Activated B cell treated with CpG ODN at 0.5 μM for 24 hours (primary cell): ENCODE measurements at regions not wholly inside any gene's neighbourhood (a gene's known extent, or its start where the extent isn't known, plus 50 kb on each side); places are given as distances from the start of the nearest gene placed in this dataset.

Experiments used
- ATAC-seq: fragments of 200-7000 bp; cut with Tn5 transposase; one replicate; pipeline ENCODE4 v1.10.0; 2021; ENCODE audit warnings: low read depth, mild to moderate bottlenecking, moderate library complexity
- CTCF ChIA-PET: fragments of 350-600 bp; sonication (Branson Sonifier 250); formaldehyde crosslinking; loops from one replicate; lab custom pipeline; 2021; ENCODE audit warnings: antibody characterized with exemption; lab: Charles Lee
- POLR2A ChIA-PET: fragments of 350-600 bp; sonication (Branson Sonifier 250); formaldehyde crosslinking; loops from one replicate; lab custom pipeline; 2021; ENCODE audit warnings: antibody characterized with exemption; lab: Charles Lee
- DNase-seq: peaks from one replicate; pipeline ENCODE4 v3.0.0; 2022
- H3K27ac Mint-ChIP-seq: one replicate; pipeline ENCODE4 v1.8.0; 2020; ENCODE audit warnings: mixed read lengths
- H3K27me3 Mint-ChIP-seq: one replicate; pipeline ENCODE4 v1.8.0; 2021; ENCODE audit warnings: mixed read lengths
- H3K36me3 Mint-ChIP-seq: one replicate; pipeline ENCODE4 v1.8.0; 2021; ENCODE audit warnings: low read depth, mixed read lengths
- H3K4me1 Mint-ChIP-seq: one replicate; pipeline ENCODE4 v1.8.0; 2021; ENCODE audit warnings: mixed read lengths
- H3K4me3 Mint-ChIP-seq: one replicate; pipeline ENCODE4 v1.8.0; 2020; ENCODE audit warnings: mild to moderate bottlenecking, mixed read lengths
- H3K9me3 Mint-ChIP-seq: one replicate; pipeline ENCODE4 v1.8.0; 2020; ENCODE audit warnings: mixed read lengths
- intact Hi-C: fragments of 100-400 bp; cut with micrococcal nuclease; formaldehyde crosslinking; loops from one replicate; pipeline ENCODE4 v1.15.1; 2024
- TF ChIP-seq, protein P1 (sequence below): fragments of 200-600 bp; IDR thresholded peaks from one replicate; pipeline ENCODE4 v1.8.0; 2022; ENCODE audit warnings: antibody characterized with exemption, mild to moderate bottlenecking

DNA sequence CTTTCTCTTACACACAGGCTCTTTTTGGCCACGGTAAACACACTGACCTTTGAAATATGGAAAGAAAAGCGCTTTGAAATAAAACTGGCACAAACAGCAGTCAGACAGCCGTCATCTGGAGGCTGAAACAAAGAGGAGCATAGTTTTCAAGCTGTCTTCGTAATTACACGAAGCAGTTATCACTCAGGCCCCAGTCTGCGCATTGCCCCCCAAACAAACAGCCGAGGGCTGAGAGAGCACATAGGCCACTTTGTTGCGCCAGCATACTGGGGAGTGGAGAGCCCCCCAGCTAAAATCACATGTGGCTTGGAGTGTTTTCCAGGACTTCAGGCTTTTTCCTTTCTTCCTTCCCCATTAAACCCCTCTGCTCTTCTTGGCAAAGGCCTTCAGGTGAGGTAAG, 142.9 kb upstream of the BTG1 start:
- H3K4me1 Mint-ChIP-seq = no peaks in the 10 kb centered on the region
- no peaks in the 10 kb centered on the region for H3K36me3 Mint-ChIP-seq
- H3K27ac Mint-ChIP-seq = no peak overlapping the region
- TF ChIP-seq, protein P1, sequence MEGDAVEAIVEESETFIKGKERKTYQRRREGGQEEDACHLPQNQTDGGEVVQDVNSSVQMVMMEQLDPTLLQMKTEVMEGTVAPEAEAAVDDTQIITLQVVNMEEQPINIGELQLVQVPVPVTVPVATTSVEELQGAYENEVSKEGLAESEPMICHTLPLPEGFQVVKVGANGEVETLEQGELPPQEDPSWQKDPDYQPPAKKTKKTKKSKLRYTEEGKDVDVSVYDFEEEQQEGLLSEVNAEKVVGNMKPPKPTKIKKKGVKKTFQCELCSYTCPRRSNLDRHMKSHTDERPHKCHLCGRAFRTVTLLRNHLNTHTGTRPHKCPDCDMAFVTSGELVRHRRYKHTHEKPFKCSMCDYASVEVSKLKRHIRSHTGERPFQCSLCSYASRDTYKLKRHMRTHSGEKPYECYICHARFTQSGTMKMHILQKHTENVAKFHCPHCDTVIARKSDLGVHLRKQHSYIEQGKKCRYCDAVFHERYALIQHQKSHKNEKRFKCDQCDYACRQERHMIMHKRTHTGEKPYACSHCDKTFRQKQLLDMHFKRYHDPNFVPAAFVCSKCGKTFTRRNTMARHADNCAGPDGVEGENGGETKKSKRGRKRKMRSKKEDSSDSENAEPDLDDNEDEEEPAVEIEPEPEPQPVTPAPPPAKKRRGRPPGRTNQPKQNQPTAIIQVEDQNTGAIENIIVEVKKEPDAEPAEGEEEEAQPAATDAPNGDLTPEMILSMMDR = no peak
- ATAC-seq = no peak
- H3K4me3 Mint-ChIP-seq = no peak overlapping the region
- no peak for DNase-seq
- no peaks in the 10 kb centered on the region for H3K9me3 Mint-ChIP-seq
- CTCF ChIA-PET = no interaction called here
- intact Hi-C loops = no loop called here
- H3K27me3 Mint-ChIP-seq = no peaks in the 10 kb centered on the region
- POLR2A ChIA-PET = interaction anchor here (0.6 kb wide), 1 partner anchor 279 kb away, joined by 4 read pairs; no protein-coding TSS in a partner anchor

DNA sequence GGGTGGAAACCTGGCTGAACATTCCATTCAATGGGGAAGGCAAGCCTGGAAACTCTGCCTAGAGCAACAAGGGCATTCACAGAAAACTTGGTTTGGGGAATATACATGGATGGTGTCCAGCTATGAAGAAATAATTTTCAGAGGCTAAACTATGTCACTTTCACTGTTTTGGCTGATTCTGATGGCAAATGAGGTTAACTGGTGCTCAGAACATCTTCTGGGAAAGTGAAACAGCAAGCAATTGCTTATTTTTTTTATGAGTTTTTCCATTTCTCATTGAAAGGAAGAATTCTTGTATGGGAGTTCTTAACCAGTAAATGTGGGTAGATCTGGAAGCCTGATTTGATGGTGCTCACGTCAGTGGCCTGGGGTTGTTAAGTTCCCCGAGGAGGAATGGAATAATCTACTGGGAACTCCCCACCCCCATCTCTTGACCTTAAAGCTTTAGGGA, 132.8 kb upstream of the BTG1 start:
- ChIA-PET POLR2A (no interaction called here), CTCF (no interaction called here)
- DNase-seq (no peak), ATAC-seq (no peak)
- Mint-ChIP-seq H3K4me3 (no peak overlapping the region), H3K27ac (no peak overlapping the region), H3K9me3 (no peaks in the 10 kb centered on the region), H3K36me3 (no peaks in the 10 kb centered on the region), H3K4me1 (no peaks in the 10 kb centered on the region), H3K27me3 (no peaks in the 10 kb centered on the region)
- intact Hi-C loops = no loop called here
- TF ChIP-seq, protein P1 = no peak

DNA sequence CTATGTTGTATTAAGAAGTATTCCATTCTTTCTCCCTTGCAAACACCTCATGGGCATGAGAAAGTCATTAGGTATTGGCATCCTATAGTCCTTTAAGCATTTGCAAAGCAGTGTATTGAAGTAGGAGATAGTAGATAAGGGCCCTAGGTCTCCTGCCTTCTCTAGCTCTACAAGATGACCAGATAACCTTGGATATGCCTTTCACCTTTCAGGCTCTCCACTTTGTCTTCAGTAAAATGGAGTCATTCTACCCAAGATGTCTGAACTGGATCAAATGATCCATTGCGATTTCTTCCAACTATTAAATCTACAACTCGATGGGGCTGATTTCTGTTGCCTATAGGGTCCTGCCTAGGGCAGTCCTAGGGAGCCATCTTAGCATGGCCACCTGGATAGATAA, 132.1 kb upstream of the BTG1 start:
- H3K4me1 Mint-ChIP-seq = no peaks in the 10 kb centered on the region
- H3K9me3 Mint-ChIP-seq = no peaks in the 10 kb centered on the region
- ChIA-PET CTCF (no interaction called here), POLR2A (no interaction called here)
- no peak overlapping the region for H3K27ac Mint-ChIP-seq
- no peak for DNase-seq
- no peak for ATAC-seq
- no peak overlapping the region for H3K4me3 Mint-ChIP-seq
- intact Hi-C loops = no loop called here
- no peaks in the 10 kb centered on the region for H3K27me3 Mint-ChIP-seq
- TF ChIP-seq, protein P1 = no peak
- H3K36me3 Mint-ChIP-seq = no peaks in the 10 kb centered on the region

DNA sequence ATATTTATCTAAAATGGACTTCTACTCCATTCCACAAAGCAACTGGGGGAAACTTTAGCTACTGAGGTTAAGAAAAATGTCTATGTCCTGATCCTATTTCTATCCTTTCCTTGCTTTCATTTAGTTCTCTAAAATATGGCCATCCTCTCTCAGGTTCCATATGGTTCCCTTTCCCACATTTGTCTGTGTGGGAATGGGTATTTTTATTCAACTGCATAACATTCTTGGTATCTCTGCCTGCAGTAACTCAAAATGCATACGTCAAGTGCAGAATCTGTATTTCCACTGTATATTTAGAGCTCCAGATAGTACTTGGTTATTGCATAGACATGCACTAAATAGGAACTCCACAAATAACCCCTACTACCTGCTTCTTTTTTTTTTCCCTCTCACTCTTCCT, 130.6 kb upstream of the BTG1 start:
- intact Hi-C loops = no loop called here
- ATAC-seq (no peak), DNase-seq (no peak)
- ChIA-PET CTCF (no interaction called here), POLR2A (interaction anchor here (1.1 to 1.2 kb wide), 4 partner anchors 12 to 227 kb away, joined by 3 to 4 read pairs (median 3); partner anchors contain the start of gene BTG1)
- TF ChIP-seq, protein P1 = no peak
- no peak overlapping the region for H3K4me3 Mint-ChIP-seq
- H3K9me3 Mint-ChIP-seq = no peaks in the 10 kb centered on the region
- H3K4me1 Mint-ChIP-seq = no peaks in the 10 kb centered on the region
- H3K27ac Mint-ChIP-seq = no peak overlapping the region
- no peaks in the 10 kb centered on the region for H3K27me3 Mint-ChIP-seq
- no peaks in the 10 kb centered on the region for H3K36me3 Mint-ChIP-seq

DNA sequence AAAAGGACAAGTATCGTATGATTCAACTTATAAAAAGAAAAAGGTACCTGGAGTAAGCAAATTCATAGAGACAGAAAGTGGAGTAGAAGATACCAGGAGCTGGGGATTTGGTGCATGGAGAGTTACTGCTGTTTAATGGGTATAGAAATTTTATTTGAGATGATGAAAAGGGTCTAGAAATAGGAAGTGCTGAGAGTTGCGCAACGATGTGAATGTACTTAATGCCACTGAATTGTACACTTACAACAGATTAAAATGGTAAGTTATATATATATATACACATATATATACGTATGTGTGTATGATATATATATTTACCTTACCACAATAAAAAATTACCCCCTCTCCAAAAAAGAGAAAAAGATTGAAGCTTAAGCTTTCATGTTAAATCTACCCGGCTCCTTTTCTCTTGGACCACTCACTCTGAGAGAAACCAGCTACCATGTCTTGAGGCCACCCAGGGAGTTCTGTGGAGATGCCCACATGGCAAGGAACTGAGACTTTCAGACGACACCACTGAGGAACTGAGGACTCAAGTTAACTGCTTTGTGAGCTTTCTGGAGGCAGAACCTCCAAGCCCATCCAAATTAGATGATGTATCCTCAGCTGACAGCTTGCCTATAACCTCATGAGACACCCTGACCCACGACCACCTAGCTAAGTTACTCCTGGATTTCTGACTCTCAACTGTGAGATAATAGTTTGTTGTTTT, 130.0 kb upstream of the BTG1 start:
- Mint-ChIP-seq H3K27me3 (no peaks in the 10 kb centered on the region), H3K9me3 (no peaks in the 10 kb centered on the region), H3K4me1 (no peaks in the 10 kb centered on the region), H3K4me3 (no peak overlapping the region), H3K27ac (no peak overlapping the region), H3K36me3 (no peaks in the 10 kb centered on the region)
- ChIA-PET POLR2A (interaction anchor here (1.1 to 1.2 kb wide), 4 partner anchors 11 to 228 kb away, joined by 3 to 4 read pairs (median 3); partner anchors contain the start of gene BTG1), CTCF (no interaction called here)
- ATAC-seq (no peak), DNase-seq (no peak)
- intact Hi-C loops = no loop called here
- TF ChIP-seq, protein P1 = no peak
